ENCODE measurements at regions not wholly inside any gene's neighbourhood (a gene's known extent, or its start where the extent isn't known, plus 50 kb on each side); places are given as distances from the start of the nearest gene placed in this dataset.

GRCh38 chr4:104169437-104169836 lies 325.3 kb downstream of the CXXC4 start:
- Mint-ChIP-seq H3K27ac (no peak overlapping the region), H3K9me3 (peaks cover 19% of the 10 kb centered on the region), H3K27me3 (ENCODE audit: insufficient read depth) (no peaks in the 10 kb centered on the region), H3K4me3 (no peak overlapping the region), H3K4me1 (ENCODE audit: low read depth) (no peaks in the 10 kb centered on the region), H3K36me3 (ENCODE audit: low read depth) (no peaks in the 10 kb centered on the region)
- no peak for DNase-seq (ENCODE audit: low spot score)
- intact Hi-C loops (cut with micrococcal nuclease): no loop called here

- H3K27ac Mint-ChIP-seq: no peak overlapping the region
Measured at GRCh38 chr4:104166749-104167148, 327.9 kb downstream of the CXXC4 start.

GRCh38 chr4:104163820-104164219 lies 330.9 kb downstream of the CXXC4 start:
- Mint-ChIP-seq H3K4me3 (no peak overlapping the region), H3K27me3 (ENCODE audit: insufficient read depth) (no peaks in the 10 kb centered on the region), H3K9me3 (peaks cover 13% of the 10 kb centered on the region), H3K27ac (no peak overlapping the region), H3K36me3 (ENCODE audit: low read depth) (no peaks in the 10 kb centered on the region), H3K4me1 (ENCODE audit: low read depth) (no peaks in the 10 kb centered on the region)
- intact Hi-C loops (cut with micrococcal nuclease): no loop called here
- no peak for DNase-seq (ENCODE audit: low spot score)

More at GRCh38 chr4:104166749-104167148, 327.9 kb downstream of the CXXC4 start:
- intact Hi-C loops (cut with micrococcal nuclease): no loop called here
- peaks cover 13% of the 10 kb centered on the region for H3K9me3 Mint-ChIP-seq
- no peaks in the 10 kb centered on the region for H3K36me3 Mint-ChIP-seq (ENCODE audit: low read depth)
- no peak for DNase-seq (ENCODE audit: low spot score)
- no peaks in the 10 kb centered on the region for H3K27me3 Mint-ChIP-seq (ENCODE audit: insufficient read depth)
- H3K4me1 Mint-ChIP-seq (ENCODE audit: low read depth): no peaks in the 10 kb centered on the region
- no peak overlapping the region for H3K4me3 Mint-ChIP-seq

- H3K27me3 Mint-ChIP-seq (ENCODE audit: insufficient read depth): no peaks in the 10 kb centered on the region
- no peaks in the 10 kb centered on the region for H3K4me1 Mint-ChIP-seq (ENCODE audit: low read depth)
- no peak overlapping the region for H3K4me3 Mint-ChIP-seq
- DNase-seq (ENCODE audit: low spot score): no peak
- H3K36me3 Mint-ChIP-seq (ENCODE audit: low read depth): no peaks in the 10 kb centered on the region
- H3K27ac Mint-ChIP-seq: no peak overlapping the region
- H3K9me3 Mint-ChIP-seq: peaks cover 4% of the 10 kb centered on the region
- intact Hi-C loops (cut with micrococcal nuclease): no loop called here
Measured at GRCh38 chr4:104146048-104146447, 348.6 kb downstream of the CXXC4 start.

- intact Hi-C loops (cut with micrococcal nuclease): no loop called here
- H3K27ac Mint-ChIP-seq: no peak overlapping the region
- no peaks in the 10 kb centered on the region for H3K36me3 Mint-ChIP-seq (ENCODE audit: low read depth)
- H3K27me3 Mint-ChIP-seq (ENCODE audit: insufficient read depth): no peaks in the 10 kb centered on the region
- no peaks in the 10 kb centered on the region for H3K4me1 Mint-ChIP-seq (ENCODE audit: low read depth)
- no peak overlapping the region for H3K4me3 Mint-ChIP-seq
- peaks cover 3% of the 10 kb centered on the region for H3K9me3 Mint-ChIP-seq
- no peak for DNase-seq (ENCODE audit: low spot score)
Measured at GRCh38 chr4:104138116-104138515, 356.6 kb downstream of the CXXC4 start.

- no peak for DNase-seq (ENCODE audit: low spot score)
- Mint-ChIP-seq H3K9me3 (peaks cover 3% of the 10 kb centered on the region), H3K27me3 (ENCODE audit: insufficient read depth) (no peaks in the 10 kb centered on the region), H3K27ac (no peak overlapping the region), H3K4me3 (no peak overlapping the region), H3K4me1 (ENCODE audit: low read depth) (no peaks in the 10 kb centered on the region), H3K36me3 (ENCODE audit: low read depth) (no peaks in the 10 kb centered on the region)
- intact Hi-C loops (cut with micrococcal nuclease): no loop called here
Measured at GRCh38 chr4:104129243-104129642, 365.5 kb downstream of the CXXC4 start.

- H3K9me3 Mint-ChIP-seq: peaks cover 3% of the 10 kb centered on the region
- H3K4me1 Mint-ChIP-seq (ENCODE audit: low read depth): no peaks in the 10 kb centered on the region
- H3K36me3 Mint-ChIP-seq (ENCODE audit: low read depth): no peaks in the 10 kb centered on the region
- DNase-seq (ENCODE audit: low spot score): no peak
- no peaks in the 10 kb centered on the region for H3K27me3 Mint-ChIP-seq (ENCODE audit: insufficient read depth)
- H3K4me3 Mint-ChIP-seq: no peak overlapping the region
- intact Hi-C loops (cut with micrococcal nuclease): no loop called here
- H3K27ac Mint-ChIP-seq: no peak overlapping the region
Measured at GRCh38 chr4:104128850-104129213, 365.9 kb downstream of the CXXC4 start.

- Mint-ChIP-seq H3K27me3 (ENCODE audit: insufficient read depth) (no peaks in the 10 kb centered on the region), H3K27ac (no peak overlapping the region), H3K4me3 (no peak overlapping the region), H3K36me3 (ENCODE audit: low read depth) (no peaks in the 10 kb centered on the region), H3K9me3 (no peaks in the 10 kb centered on the region), H3K4me1 (ENCODE audit: low read depth) (no peaks in the 10 kb centered on the region)
- intact Hi-C loops (cut with micrococcal nuclease): no loop called here
- DNase-seq (ENCODE audit: low spot score): no peak
Measured at GRCh38 chr4:104128031-104128849, 366.5 kb downstream of the CXXC4 start.

- no peak for DNase-seq (ENCODE audit: low spot score)
- H3K27ac Mint-ChIP-seq: no peak overlapping the region
- H3K9me3 Mint-ChIP-seq: no peaks in the 10 kb centered on the region
- H3K36me3 Mint-ChIP-seq (ENCODE audit: low read depth): no peaks in the 10 kb centered on the region
- intact Hi-C loops (cut with micrococcal nuclease): no loop called here
- H3K4me3 Mint-ChIP-seq: no peak overlapping the region
- no peaks in the 10 kb centered on the region for H3K27me3 Mint-ChIP-seq (ENCODE audit: insufficient read depth)
- no peaks in the 10 kb centered on the region for H3K4me1 Mint-ChIP-seq (ENCODE audit: low read depth)
Measured at GRCh38 chr4:104123021-104123420, 371.7 kb downstream of the CXXC4 start.

- intact Hi-C loops (cut with micrococcal nuclease): no loop called here
- no peaks in the 10 kb centered on the region for H3K4me1 Mint-ChIP-seq (ENCODE audit: low read depth)
- no peaks in the 10 kb centered on the region for H3K27me3 Mint-ChIP-seq (ENCODE audit: insufficient read depth)
- H3K36me3 Mint-ChIP-seq (ENCODE audit: low read depth): no peaks in the 10 kb centered on the region
- H3K9me3 Mint-ChIP-seq: peaks cover 3% of the 10 kb centered on the region
- no peak overlapping the region for H3K4me3 Mint-ChIP-seq
- DNase-seq (ENCODE audit: low spot score): no peak
- H3K27ac Mint-ChIP-seq: no peak overlapping the region
Measured at GRCh38 chr4:104117776-104118175, 376.9 kb downstream of the CXXC4 start.

GRCh38 chr4:104113850-104114249 lies 380.8 kb downstream of the CXXC4 start:
- DNase-seq (ENCODE audit: low spot score): no peak
- intact Hi-C loops (cut with micrococcal nuclease): no loop called here
- H3K36me3 Mint-ChIP-seq (ENCODE audit: low read depth): no peaks in the 10 kb centered on the region
- H3K4me1 Mint-ChIP-seq (ENCODE audit: low read depth): no peaks in the 10 kb centered on the region
- peaks cover 3% of the 10 kb centered on the region for H3K9me3 Mint-ChIP-seq
- no peak overlapping the region for H3K27ac Mint-ChIP-seq
- H3K4me3 Mint-ChIP-seq: no peak overlapping the region
- no peaks in the 10 kb centered on the region for H3K27me3 Mint-ChIP-seq (ENCODE audit: insufficient read depth)

GRCh38 chr4:104099141-104099540 lies 379.4 kb upstream of the TACR3 start:
- no peaks in the 10 kb centered on the region for H3K36me3 Mint-ChIP-seq (ENCODE audit: low read depth)
- H3K4me3 Mint-ChIP-seq: no peak overlapping the region
- no peaks in the 10 kb centered on the region for H3K4me1 Mint-ChIP-seq (ENCODE audit: low read depth)
- no peaks in the 10 kb centered on the region for H3K27me3 Mint-ChIP-seq (ENCODE audit: insufficient read depth)
- intact Hi-C loops (cut with micrococcal nuclease): no loop called here
- DNase-seq (ENCODE audit: low spot score): no peak
- H3K27ac Mint-ChIP-seq: no peak overlapping the region
- H3K9me3 Mint-ChIP-seq: peaks cover 30% of the 10 kb centered on the region

- intact Hi-C loops (cut with micrococcal nuclease): no loop called here
- Mint-ChIP-seq H3K9me3 (peaks cover 20% of the 10 kb centered on the region), H3K4me3 (no peak overlapping the region), H3K4me1 (ENCODE audit: low read depth) (no peaks in the 10 kb centered on the region), H3K36me3 (ENCODE audit: low read depth) (no peaks in the 10 kb centered on the region), H3K27ac (no peak overlapping the region), H3K27me3 (ENCODE audit: insufficient read depth) (no peaks in the 10 kb centered on the region)
- DNase-seq (ENCODE audit: low spot score): no peak
Measured at GRCh38 chr4:104093247-104093646, 373.5 kb upstream of the TACR3 start.

- no peaks in the 10 kb centered on the region for H3K36me3 Mint-ChIP-seq (ENCODE audit: low read depth)
- H3K4me1 Mint-ChIP-seq (ENCODE audit: low read depth): no peaks in the 10 kb centered on the region
- no peak overlapping the region for H3K4me3 Mint-ChIP-seq
- no peaks in the 10 kb centered on the region for H3K27me3 Mint-ChIP-seq (ENCODE audit: insufficient read depth)
- H3K9me3 Mint-ChIP-seq: peaks cover 12% of the 10 kb centered on the region
- intact Hi-C loops (cut with micrococcal nuclease): no loop called here
- no peak for DNase-seq (ENCODE audit: low spot score)
- H3K27ac Mint-ChIP-seq: no peak overlapping the region
Measured at GRCh38 chr4:104073229-104073628, 353.4 kb upstream of the TACR3 start.

All from activated T-helper 1 cell treated with anti-CD3 and anti-CD28 coated beads, Interleukin-12 subunit alpha, Interleukin-12 subunit beta, Interleukin-2, Interleukin-4 antibody, amounts not matched to agents 30 ng/mL and 10 ng/mL and 1 ng/mL, durations not matched to agents 14 hours and 24 hours and 36 hours (primary cell).